GM23338 (cell line): ENCODE measurements at regions not wholly inside any gene's neighbourhood (a gene's known extent, or its start where the extent isn't known, plus 50 kb on each side); places are given as distances from the start of the nearest gene placed in this dataset.

Source experiments
- ATAC-seq: fragments of 200-7000 bp; cut with Tn5 transposase; 3 replicates; pipeline ENCODE4 v1.9.1; 2020
- DNase-seq: peaks from one replicate; pipeline ENCODE4 v3.0.0-alpha.2; 2015; ENCODE audit warnings: low spot score
- H2AFZ ChIP-seq: fragments of 200-600 bp; sonication (generic); 2 replicates; pipeline ENCODE4 v1.8.0; 2016; ENCODE audit warnings: antibody characterized with exemption, mild to moderate bottlenecking, moderate library complexity
- H3F3A ChIP-seq: fragments of 200-600 bp; sonication (generic); replicated peaks from 2 replicates; pipeline ENCODE4 v1.8.0; 2017; ENCODE audit warnings: antibody characterized with exemption, mixed run types, low read depth
- H3K27ac ChIP-seq: fragments of 200-600 bp; sonication (generic); 2 replicates; pipeline ENCODE4 v1.6.1; 2016; ENCODE audit warnings: low read depth
- H3K27me3 ChIP-seq: fragments of 200-600 bp; sonication (generic); 2 replicates; pipeline ENCODE4 v1.8.0; 2016; ENCODE audit warnings: mild to moderate bottlenecking, mixed run types, moderate library complexity; ENCODE audit not compliant: insufficient read depth
- H3K36me3 ChIP-seq: fragments of 200-600 bp; sonication (generic); 2 replicates; pipeline ENCODE4 v1.8.0; 2016; ENCODE audit warnings: mild to moderate bottlenecking; ENCODE audit not compliant: insufficient read depth
- H3K4me1 ChIP-seq: fragments of 200-600 bp; sonication (generic); 2 replicates; pipeline ENCODE4 v1.8.0; 2016; ENCODE audit warnings: mild to moderate bottlenecking, moderate library complexity; ENCODE audit not compliant: insufficient read depth
- H3K4me2 ChIP-seq: fragments of 200-600 bp; sonication (generic); 2 replicates; pipeline ENCODE4 v1.7.1; 2017; ENCODE audit warnings: mixed run types
- H3K4me3 ChIP-seq: fragments of 200-600 bp; sonication (generic); 2 replicates; pipeline ENCODE4 v1.6.1; 2016; ENCODE audit warnings: mixed run types
- H3K79me2 ChIP-seq: fragments of 200-600 bp; sonication (generic); replicated peaks from 2 replicates; pipeline ENCODE4 v1.8.0; 2017; ENCODE audit warnings: mild to moderate bottlenecking; ENCODE audit not compliant: insufficient read depth
- H3K9me2 ChIP-seq: fragments of 200-600 bp; sonication (generic); 2 replicates; pipeline ENCODE4 v1.8.0; 2017; ENCODE audit not compliant: insufficient read depth
- H4K20me1 ChIP-seq: fragments of 200-600 bp; sonication (generic); replicated peaks from 2 replicates; pipeline ENCODE4 v1.8.0; 2017; ENCODE audit warnings: mild to moderate bottlenecking; ENCODE audit not compliant: insufficient read depth
- H3K27ac Mint-ChIP-seq: 2 replicates; pipeline ENCODE4 v1.8.0; 2020; ENCODE audit warnings: inconsistent platforms, mild to moderate bottlenecking, moderate library complexity, mixed read lengths
- H3K27me3 Mint-ChIP-seq: 3 replicates; pipeline ENCODE4 v1.8.0; 2022; ENCODE audit warnings: low read depth, mild to moderate bottlenecking, moderate library complexity, mixed read lengths, inconsistent platforms; ENCODE audit not compliant: insufficient read depth, poor library complexity
- H3K36me3 Mint-ChIP-seq: 3 replicates; pipeline ENCODE4 v1.8.0; 2021; ENCODE audit warnings: low read depth, mild to moderate bottlenecking, inconsistent platforms, moderate library complexity, mixed read lengths
- H3K4me1 Mint-ChIP-seq: 3 replicates; pipeline ENCODE4 v1.8.0; 2020; ENCODE audit warnings: mild to moderate bottlenecking, inconsistent platforms, mixed read lengths
- H3K4me3 Mint-ChIP-seq: 3 replicates; pipeline ENCODE4 v1.8.0; 2021; ENCODE audit warnings: moderate library complexity, mild to moderate bottlenecking, inconsistent platforms, mixed read lengths
- H3K9me3 Mint-ChIP-seq: 3 replicates; pipeline ENCODE4 v1.8.0; 2020; ENCODE audit warnings: moderate library complexity, mild to moderate bottlenecking, inconsistent platforms, mixed read lengths
- EZH2phosphoT487 ChIP-seq: fragments of 200-600 bp; sonication (generic); IDR thresholded peaks from one replicate; pipeline ENCODE4 v1.8.1; 2018; ENCODE audit warnings: antibody characterized with exemption; ENCODE audit not compliant: unreplicated experiment
- JUNB ChIP-seq: IDR thresholded peaks from one replicate; pipeline ENCODE4 v1.6.1; 2016; ENCODE audit warnings: antibody characterized with exemption; ENCODE audit not compliant: unreplicated experiment
- REST ChIP-seq: IDR thresholded peaks from one replicate; pipeline ENCODE4 v1.6.1; 2018; ENCODE audit warnings: antibody characterized with exemption; ENCODE audit not compliant: unreplicated experiment
- STAT1 ChIP-seq: IDR thresholded peaks from one replicate; pipeline ENCODE4 v1.6.1; 2016; ENCODE audit warnings: antibody characterized with exemption; ENCODE audit not compliant: unreplicated experiment
- ZNF114 ChIP-seq: fragments of 250-450 bp; sonication (Bioruptor Pico); IDR thresholded peaks from 2 replicates; pipeline ENCODE4 v1.5.0; 2020; ENCODE audit warnings: mild to moderate bottlenecking, moderate library complexity
- ZNF462 ChIP-seq: fragments of 250-450 bp; sonication (Bioruptor Pico); IDR thresholded peaks from 2 replicates; pipeline ENCODE4 v1.5.0; 2020; ENCODE audit warnings: mild to moderate bottlenecking, moderate library complexity

- TF ChIP-seq ZNF462 (CRISPR knock-in tag) (no peak), EZH2phosphoT487 (no peak), STAT1 (no peak), REST (no peak)
These were observed 205.5 kb upstream of the FOXF1 start (continued) for GRCh38 chr16:86304868-86305267.

- no peaks in the 10 kb centered on the region for H3F3A ChIP-seq
- H3K27ac ChIP-seq, result no peak overlapping the region
- peaks cover 11% of the 10 kb centered on the region for H3K4me1 ChIP-seq
- no peak overlapping the region for H3K4me3 ChIP-seq
- H4K20me1 ChIP-seq, result no peaks in the 10 kb centered on the region
- H3K79me2 ChIP-seq, result no peaks in the 10 kb centered on the region
- Mint-ChIP-seq H3K9me3 (no peaks in the 10 kb centered on the region), H3K27ac (no peak overlapping the region), H3K4me1 (peaks cover 11% of the 10 kb centered on the region), H3K27me3 (peaks cover 6% of the 10 kb centered on the region), H3K36me3 (no peaks in the 10 kb centered on the region), H3K4me3 (no peak overlapping the region)
- TF ChIP-seq ZNF114 (CRISPR knock-in tag) (no peak), JUNB (no peak), STAT1 (no peak)
- DNase-seq (no peak), ATAC-seq (no peak)
- no peaks in the 10 kb centered on the region for H3K27me3 ChIP-seq
- H3K36me3 ChIP-seq, result no peaks in the 10 kb centered on the region
- H3K9me2 ChIP-seq, result no peaks in the 10 kb centered on the region; the same call in 1 of the 2 replicates
- no peak overlapping the region for H3K4me2 ChIP-seq
- H2AFZ ChIP-seq, result no peak overlapping the region
These were observed 204.9 kb upstream of the FOXF1 start for GRCh38 chr16:86305440-86305839.
